GM21619 (cell line): ENCODE measurements at regions not wholly inside any gene's neighbourhood (a gene's known extent, or its start where the extent isn't known, plus 50 kb on each side); places are given as distances from the start of the nearest gene placed in this dataset.

ENCODE experiments used
- ATAC-seq: cut with Tn5 transposase; IDR thresholded peaks from one replicate; pipeline ENCODE4 v1.9.1; 2021; ENCODE audit not compliant: unreplicated experiment

DNA sequence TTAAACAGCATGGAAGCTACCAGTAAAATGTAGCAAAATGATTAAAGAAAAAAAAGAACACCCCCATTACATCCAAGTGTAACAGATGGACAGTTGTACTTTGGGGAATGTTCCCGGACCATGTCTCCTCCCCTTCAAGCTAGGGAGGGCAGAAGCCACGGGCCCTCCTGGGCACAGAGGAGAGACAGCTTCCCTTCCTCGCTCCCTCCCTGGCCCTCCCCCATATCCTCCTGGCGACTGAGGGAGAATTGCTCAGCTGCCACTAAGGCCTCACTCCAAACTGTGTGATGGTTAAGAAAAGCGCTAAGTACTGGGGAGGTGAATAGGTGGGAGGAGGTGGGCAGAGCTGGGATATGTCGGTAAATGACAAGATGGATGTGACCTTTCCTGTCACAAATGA lies 358.0 kb downstream of the HRH4 start:
- no peak for ATAC-seq

DNA sequence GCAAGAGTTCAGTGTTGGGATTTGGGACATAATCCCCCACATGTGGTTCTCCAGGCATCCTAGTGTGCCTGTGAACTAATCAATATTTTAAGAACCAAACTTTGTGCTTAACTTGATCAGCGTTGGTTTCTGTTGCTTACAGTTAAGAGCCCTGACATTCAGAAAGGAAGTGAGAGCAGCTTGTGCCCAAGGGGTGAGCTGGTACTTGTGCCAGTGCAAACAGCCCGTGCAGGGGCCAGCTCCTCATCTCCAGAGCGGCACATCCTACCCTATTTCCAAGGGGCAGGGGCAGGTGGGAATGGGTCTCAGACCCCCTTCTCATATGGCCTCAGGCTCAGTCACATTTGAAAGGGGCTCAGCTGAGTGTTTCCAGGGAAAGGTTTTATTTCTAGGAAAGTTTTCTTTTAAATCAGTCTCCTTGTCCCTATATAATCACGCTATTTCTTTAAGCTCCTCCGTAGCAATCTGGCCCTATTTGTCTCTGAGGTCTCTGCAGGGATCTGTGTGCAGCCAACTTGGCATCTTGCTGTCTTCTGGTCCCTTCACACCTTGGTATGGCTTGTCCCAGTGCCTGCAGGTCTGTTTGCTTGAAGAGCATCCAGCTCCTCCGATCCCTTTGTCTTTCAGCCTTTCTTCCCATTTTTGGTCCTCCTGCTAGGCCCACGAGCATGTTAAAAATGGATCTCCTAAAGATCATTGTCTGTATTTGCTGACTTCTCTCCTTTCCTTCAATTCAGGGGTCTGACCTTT lies 358.9 kb downstream of the HRH4 start:
- ATAC-seq, result no peak

DNA sequence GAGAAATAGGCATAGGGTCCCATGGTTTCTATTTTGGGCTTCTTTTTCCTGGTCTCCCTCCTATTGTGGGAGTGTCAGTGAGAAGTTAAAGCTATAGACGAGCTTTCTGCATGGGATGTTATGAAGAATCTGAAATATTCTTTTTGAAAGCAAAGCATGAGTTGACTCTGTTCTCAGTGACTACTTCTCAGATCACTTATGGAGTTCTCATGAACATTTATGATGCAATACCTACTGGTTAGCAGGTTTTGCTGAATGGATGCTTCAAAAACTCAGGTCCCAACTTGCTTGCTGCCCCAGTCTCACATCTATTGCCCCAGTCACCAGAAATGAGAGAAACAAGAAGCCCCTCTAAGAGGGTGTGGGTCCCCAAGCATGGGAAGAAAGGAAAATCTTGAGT lies 365.0 kb downstream of the HRH4 start:
- no peak for ATAC-seq

DNA sequence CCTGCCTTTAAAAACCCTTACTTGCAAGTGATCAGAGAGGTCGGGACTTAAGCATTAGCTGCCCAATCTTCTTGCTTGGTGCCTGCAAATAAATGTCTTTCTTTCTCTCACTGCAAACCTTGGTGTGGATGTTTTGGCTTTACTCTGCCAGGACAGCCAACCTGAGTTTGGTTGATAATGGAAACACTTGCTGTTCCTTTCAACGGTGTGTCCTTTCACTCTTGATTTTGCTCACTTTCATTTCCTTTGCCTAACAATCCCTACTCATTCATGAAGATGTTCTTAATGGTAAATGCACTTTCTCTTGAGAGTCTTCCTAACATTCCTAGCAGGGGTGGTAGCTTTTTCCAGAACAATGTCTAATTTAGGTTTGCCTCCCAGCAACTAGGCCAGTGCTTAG lies 366.2 kb downstream of the HRH4 start:
- no peak for ATAC-seq

DNA sequence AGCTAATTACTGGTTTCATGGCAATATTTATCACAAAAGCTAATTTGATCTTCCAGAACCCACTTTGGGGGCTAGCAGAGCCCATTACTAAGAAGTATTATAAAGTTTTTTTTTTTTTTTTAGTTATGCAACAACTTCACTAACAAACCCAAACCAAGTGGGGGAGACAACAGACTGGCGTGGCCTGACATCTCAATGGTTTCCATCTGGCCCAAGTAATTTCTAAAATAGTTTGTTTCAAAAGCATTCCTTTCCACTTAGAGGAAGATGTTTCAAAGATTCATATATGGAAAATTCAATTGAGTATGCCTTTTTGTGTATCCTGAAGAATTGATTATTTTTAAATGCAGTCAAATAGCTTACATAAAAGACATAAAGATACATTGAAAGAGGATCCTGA lies 367.1 kb downstream of the HRH4 start:
- ATAC-seq, result no peak

DNA sequence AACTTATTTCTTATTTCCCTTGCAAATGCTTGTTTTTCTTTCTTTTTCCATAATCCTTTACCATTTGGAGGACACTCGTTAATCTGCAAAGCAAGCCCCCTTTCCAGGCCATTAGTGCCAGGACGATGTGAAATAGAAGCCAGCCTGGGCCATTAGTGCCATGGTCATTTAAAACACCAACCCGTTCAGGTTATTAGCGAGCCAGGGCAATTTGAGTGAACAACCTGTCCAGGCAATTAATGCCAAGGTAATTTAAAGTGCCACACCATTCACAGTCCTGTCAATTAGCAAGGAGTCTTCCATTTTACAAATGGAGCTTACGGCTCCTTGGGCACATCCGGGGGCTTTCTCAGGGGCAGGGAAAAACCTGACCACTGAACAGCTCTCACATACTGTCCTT lies 370.6 kb downstream of the HRH4 start:
- ATAC-seq, result no peak

DNA sequence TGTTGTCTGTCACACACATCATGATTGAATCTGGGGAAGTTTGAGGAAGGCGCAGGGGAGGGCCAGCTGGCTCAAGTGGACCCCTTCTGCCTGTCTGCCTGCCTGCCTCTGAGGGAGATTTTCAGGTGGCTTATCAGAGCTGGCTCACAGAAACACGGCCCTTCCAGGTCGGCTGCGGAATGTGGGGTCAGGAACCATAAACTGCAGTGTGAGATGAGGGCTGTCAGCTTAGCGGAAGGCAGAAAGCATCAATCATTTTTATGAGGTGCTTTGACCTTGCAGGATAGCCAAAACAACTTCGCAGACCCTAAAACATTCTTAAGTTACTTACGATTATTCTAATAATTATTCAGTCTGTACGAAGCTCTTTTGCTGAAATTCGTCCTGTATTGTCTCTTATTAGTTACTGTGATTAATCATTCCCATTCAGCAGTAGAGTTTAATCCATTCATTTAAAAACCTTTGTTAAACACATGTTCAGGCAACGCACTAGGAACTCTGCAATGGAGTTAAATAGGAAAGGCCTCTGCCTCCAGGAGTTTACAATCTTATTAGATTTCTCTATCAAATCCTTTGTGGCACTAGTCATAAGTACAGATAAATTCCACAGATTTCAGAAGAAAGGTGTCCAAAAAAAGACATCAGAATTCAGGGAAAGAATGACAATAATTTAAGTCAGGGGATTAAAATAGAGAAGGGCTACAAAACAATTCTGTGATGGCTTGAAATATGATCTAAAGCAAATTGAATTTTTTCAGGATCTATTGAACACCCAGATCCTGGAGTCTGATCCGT lies 371.6 kb downstream of the HRH4 start:
- no peak for ATAC-seq

DNA sequence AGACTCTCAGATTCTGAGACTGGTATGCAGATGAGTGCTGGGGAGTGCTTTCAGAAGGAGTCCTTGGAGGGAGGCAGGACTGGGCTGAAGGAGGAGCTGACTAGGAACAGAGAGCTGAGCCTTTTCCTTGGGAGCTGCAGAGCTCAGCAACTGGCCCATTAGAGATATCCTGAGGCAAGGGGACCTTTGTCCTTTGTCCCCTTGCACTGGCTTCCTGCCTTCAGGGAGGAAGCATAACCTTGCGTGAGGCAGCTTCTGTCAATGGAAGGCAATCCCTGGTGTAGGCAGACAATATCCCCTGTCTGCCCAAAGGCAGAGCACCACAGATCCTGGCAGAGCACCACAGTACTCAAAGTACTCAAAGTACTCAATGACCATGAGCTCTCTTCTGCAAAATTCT lies 375.3 kb downstream of the HRH4 start:
- ATAC-seq, result no peak

DNA sequence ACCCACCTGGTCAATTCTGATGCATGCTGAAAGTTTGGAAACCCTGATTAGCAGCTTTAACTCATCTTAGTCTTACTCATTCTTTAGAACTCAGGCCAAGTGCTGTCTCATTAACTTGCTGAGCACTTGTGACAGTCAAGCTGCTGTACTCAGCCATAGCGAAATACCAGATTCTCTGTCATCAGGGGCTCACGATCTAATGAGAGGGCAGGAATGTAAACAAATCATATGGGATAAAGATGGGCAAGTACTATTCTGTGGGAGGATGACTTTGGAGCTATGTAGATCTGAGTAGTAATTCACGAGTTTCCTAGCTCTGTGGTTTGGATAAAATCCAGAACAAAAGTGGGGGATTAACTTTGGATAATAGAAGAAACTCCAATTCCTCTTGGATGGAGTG lies 376.6 kb downstream of the HRH4 start:
- ATAC-seq, result no peak

DNA sequence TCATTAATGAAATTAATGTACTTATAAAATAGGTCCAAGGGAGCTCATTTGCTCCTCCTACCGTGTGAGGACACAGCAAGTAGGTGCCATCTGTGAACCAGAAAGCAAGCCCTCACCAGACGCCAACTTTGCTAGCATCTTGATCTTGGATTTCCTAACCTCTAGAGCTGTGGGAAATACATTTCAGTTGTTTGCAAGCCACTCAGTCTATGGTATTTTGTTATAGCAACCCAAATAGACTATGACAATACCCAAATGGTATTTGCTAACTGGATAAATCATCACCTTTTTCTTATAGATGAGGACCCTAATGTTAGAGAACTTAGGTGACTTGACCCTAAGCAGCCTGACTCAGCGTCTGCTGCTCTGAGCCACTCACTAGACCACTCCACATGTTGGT lies 379.6 kb downstream of the HRH4 start:
- ATAC-seq, result no peak

DNA sequence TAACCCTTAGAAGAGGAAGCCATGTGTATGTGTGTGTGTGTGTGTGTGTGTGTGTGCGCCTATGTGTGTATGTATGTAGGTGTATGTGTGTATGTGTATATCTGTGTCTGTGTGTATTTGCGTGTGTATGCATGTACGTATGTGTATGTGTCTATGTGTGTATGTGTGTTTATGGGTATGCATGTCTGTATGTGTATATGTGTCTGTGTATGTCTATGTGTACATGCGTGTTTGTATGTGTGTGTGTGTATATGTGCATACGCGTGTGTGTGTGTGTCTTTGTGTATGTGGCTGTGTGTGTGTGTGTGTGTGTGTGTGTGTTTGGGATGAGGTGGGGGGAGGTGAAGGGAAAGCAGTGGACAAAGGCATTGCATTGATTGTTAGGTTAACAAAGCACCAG lies 380.2 kb downstream of the HRH4 start:
- no peak for ATAC-seq

DNA sequence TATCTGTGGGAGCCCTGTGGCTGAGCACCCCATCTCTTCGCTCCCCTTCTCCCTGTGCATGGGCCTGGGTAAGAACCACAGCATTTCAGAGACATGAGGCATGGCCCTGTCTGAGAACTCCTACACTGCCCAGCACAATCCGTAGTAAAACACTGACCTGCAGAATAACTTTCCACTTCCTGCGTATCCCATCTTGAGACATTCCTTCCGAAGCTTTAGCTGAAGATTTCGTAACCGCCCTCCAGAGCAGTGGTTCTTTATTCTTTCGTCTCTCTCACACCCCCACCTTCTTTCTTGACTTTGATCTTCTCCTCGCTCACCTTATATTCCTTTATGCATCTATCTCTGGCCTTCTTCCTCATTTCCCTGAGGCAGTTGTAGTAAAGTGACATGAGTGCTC lies 381.1 kb downstream of the HRH4 start:
- ATAC-seq, result no peak

DNA sequence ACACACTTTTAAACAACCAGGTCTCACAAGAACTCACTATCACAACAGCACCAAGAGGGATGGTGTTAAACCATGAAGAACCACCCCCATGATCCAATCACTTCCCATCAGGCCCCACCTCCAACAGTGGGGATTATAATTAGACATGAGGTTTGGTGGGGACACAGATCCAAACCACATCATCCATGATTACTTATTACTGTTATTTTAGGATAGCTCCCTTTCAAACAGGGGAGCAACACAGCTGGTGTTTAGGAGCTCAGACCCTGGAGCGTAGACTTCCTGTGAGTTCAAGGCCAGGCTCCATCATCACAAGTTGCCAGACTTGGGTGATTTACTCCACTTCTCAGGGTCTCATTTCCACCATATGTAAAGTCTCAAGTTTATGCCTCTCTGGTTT lies 382.7 kb downstream of the HRH4 start:
- ATAC-seq, result no peak

DNA sequence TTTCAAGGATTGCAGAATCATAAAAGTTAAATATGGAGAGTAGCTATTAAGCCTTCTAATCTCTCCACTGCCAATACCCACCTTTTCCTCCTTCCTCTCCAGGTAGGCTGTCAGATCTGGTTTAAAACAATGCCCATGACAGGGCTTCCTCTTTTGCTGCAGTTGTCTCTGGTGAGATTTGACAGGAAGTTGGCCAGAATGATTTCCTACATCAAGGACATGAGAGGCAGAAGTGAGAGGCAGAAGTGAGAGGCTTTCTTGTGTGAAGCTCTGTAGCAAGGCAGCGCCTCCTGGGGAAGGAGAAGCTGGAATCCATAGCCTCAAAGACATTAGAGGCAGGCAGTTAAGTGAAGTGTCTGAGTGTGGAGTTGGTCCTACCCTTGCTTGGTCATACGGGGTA lies 385.7 kb downstream of the HRH4 start:
- ATAC-seq, result no peak

DNA sequence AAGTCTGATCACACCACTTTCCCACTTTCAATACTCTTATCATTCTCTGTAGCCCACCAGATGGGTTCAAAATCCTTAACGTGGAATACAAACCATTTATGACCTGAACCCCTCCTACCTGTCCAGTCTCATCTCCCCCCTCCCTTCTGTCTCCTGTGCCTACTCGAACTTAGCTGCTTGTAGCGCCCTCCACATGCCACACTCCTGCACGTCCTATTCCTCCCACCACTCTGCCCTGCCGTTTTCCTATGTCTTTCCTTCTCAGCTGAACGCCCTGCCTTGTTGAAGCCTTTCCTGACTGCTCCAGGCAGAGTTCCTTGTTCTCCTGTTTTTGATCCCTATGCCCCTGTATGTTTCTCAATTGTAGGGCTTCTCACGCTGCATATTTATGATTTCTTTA lies 390.1 kb downstream of the HRH4 start:
- no peak for ATAC-seq

DNA sequence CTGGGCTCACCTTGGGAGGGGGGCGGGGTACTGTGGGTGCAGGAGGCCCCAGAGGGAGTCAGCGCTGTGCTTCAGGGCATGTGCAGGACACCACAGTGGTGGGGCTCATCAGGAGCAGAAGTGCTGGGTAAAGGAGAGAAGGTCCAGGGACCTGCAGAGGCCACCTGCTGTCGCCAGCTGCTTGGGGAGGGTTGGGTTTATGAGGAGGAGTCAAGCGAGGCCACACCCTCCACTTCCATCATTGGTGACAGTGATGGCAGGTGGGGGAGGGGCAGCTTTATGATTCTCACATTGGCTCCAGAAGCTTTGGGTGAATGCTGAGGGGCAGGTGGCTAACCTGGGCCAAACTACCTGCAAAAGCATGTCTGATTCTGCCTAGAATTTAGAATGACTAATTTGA lies 392.6 kb downstream of the HRH4 start:
- ATAC-seq, result no peak

DNA sequence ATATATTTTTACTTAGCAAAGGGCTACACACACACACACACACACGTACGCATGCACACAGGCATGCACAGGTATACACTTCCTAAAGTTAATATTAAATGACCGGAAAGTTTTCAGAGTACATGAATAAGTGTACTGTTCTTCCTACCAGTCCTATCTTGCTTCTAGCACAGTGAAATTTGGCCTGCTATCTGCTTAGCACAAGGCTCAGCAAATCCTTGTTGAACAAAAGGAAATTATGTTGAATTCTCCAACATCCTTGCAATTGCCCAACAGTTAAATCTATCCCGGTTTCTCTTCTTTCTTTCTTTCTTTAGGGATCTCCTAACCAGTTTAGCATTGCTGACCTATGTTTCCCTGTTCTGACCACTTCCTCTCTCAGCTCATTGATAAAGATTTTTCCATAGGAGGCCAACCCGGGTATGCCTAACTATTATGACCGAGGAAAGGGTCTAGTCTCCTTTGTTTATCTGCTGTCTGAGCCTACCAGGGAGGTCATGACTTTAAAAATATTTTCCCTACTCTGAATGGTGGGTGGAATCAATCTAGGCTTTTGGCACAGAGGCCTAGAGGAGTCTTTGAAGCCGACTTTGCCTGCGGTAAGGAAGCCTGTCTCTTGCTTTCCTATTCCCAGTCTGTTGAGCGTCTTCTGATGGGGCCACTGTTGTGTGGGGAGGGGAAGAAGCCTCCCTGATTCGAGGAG lies 400.7 kb downstream of the HRH4 start:
- ATAC-seq, result no peak

DNA sequence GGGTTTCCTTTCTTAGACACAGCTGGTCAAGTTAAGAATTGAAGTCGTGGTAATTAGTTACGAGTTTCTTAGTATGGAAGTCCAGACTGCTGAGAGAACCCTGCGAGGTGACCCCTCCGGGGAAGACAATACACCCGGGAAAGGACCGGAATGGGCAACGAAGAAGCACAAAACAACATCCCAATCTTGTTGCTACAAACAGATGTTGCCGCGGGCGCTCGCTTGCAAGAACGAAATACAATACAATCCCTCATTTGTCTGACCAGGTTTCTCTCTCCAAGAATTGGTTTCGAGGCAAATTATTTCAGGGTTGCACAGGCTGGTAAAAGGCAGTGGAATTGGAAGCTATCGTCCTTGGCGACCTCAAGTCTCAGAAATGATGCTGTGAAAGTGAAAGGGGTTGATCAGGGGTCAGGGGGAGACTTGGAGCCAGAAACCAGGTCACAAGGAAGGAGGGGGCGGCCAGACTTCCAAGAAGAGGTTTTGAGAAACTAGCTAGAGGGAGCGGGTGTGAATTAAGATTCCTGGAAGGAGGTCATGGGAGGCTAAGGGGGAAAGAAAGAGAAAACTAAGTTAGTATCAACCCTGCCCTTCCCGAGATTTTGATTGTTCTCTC lies 401.9 kb downstream of the HRH4 start:
- ATAC-seq, result no peak

DNA sequence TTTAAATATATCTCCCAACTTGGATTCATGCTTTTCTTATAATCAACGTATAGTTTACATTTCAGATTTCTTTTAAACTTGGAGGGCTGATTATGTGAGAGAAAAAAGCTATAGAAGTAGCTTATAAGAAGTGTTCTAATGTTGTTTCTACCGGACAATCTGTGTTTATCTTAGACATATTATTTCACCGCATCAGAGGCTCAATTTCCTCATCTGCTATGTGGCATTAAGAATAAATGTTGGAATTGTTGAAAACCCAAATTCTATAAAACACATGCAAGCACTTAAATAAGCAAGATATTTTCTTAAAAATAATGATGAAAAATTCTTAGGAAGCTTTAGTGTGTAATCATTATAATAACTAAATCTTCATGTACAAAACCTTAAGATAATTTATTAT lies 407.9 kb downstream of the HRH4 start:
- no peak for ATAC-seq

DNA sequence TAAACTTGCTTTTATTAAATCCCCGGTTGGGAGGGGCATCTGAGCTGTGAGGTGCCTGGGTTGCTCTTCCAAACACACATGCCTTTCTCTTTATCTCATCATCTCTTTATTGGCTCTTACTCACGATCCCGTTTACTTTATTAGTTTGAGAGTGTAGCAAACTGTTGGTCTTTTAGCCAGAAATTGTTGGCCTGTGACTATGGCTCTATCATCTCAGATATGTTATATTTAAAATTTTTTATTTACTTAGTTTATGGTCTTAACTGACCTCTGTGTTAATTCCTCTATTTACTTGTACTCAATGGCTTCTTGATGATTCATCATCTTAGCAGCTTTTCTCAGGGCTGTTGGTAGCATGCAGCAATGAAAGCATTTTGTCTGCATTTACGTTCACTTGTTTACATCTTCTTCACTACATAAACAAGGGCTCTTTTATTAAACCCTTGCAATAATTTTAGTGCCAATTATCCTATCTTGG lies 408.4 kb downstream of the HRH4 start:
- ATAC-seq, result no peak

DNA sequence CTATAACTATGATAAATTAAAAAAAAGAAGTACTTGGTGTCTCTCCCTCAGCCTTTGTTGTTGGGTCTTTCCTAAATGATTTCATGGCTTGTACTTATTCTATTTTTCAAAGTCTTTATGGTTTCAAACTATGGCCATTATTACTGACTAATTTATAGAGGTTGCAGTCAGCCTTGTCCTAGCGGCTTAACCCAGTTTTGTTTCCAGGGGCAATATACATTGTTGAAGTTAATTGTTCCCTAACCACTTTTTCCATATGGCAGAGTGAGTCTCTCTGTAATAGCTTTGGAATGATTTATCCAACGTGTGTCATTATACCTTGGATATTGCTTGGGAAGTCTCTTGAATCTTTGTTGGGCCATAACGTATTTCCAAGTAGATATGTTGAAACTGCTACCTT lies 408.8 kb downstream of the HRH4 start:
- no peak for ATAC-seq

DNA sequence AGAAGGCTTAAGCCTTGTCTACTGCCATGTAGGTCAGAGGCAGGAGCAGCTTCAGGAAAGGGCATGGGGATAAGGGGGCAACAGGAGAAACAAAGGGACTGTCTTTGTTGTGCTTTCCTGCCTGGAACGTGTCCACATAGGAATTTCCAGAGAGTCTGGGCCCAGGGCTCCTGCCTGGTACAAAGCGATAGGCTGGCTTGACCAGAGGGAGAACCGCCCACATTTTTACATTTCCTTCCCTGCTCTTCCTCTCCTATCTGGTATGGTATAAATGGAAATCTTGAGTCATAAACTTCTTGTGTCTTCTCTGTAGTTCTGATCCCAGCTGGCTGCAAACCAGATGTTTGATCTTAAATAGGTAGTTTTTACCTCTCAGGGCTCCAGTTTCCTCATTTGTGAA lies 414.8 kb downstream of the HRH4 start:
- no peak for ATAC-seq
